HG03280 (cell line): ENCODE measurements at regions not wholly inside any gene's neighbourhood (a gene's known extent, or its start where the extent isn't known, plus 50 kb on each side); places are given as distances from the start of the nearest gene placed in this dataset.
"Not testable (repeated sequence)": the region's sequence is repeated elsewhere in the genome, so short reads cannot be mapped to it uniquely, and the experiment has no call there.

Source experiments
- ATAC-seq: cut with Tn5 transposase; IDR thresholded peaks from one replicate; pipeline ENCODE4 v1.9.1; 2021; ENCODE audit warnings: mild to moderate bottlenecking, moderate library complexity; ENCODE audit not compliant: unreplicated experiment

- not testable (repeated sequence) for ATAC-seq
These were observed 381.7 kb upstream of the ISX start for GRCh38 chr22:34684278-34684677.

- ATAC-seq: no peak
These were observed 378.8 kb upstream of the ISX start for GRCh38 chr22:34687116-34687515.

- ATAC-seq: no peak
These were observed 377.1 kb upstream of the ISX start for GRCh38 chr22:34688825-34689224.

- ATAC-seq: no peak
These were observed 369.4 kb upstream of the ISX start for GRCh38 chr22:34696557-34696956.

- ATAC-seq: no peak
These were observed 363.7 kb upstream of the ISX start for GRCh38 chr22:34702279-34702678.

- ATAC-seq: no peak
These were observed 356.3 kb upstream of the ISX start for GRCh38 chr22:34709641-34710040.

GRCh38 chr22:34722901-34723300 lies 343.1 kb upstream of the ISX start:
- no peak for ATAC-seq

- ATAC-seq: no peak
These were observed 329.9 kb upstream of the ISX start for GRCh38 chr22:34736081-34736480.

- ATAC-seq: no peak
These were observed 327.1 kb upstream of the ISX start for GRCh38 chr22:34738661-34739400.

- ATAC-seq: no peak
These were observed 322.7 kb upstream of the ISX start for GRCh38 chr22:34743110-34743751.

- no peak for ATAC-seq
These were observed 305.5 kb upstream of the ISX start for GRCh38 chr22:34760276-34761008.

GRCh38 chr22:34761111-34761510 lies 304.8 kb upstream of the ISX start:
- ATAC-seq: no peak

GRCh38 chr22:34763496-34763895 lies 302.5 kb upstream of the ISX start:
- no peak for ATAC-seq

GRCh38 chr22:34765115-34765514 lies 300.8 kb upstream of the ISX start:
- ATAC-seq: no peak

GRCh38 chr22:34769361-34769760 lies 296.6 kb upstream of the ISX start:
- ATAC-seq: no peak

GRCh38 chr22:34776817-34777216 lies 289.1 kb upstream of the ISX start:
- no peak for ATAC-seq

GRCh38 chr22:34781681-34782080 lies 284.3 kb upstream of the ISX start:
- no peak for ATAC-seq

GRCh38 chr22:34783436-34783835 lies 282.5 kb upstream of the ISX start:
- ATAC-seq: no peak

- ATAC-seq: no peak
These were observed 281.9 kb upstream of the ISX start for GRCh38 chr22:34784056-34784455.

GRCh38 chr22:34797826-34798225 lies 268.1 kb upstream of the ISX start:
- no peak for ATAC-seq

- no peak for ATAC-seq
These were observed 267.4 kb upstream of the ISX start for GRCh38 chr22:34798605-34799004.
